DMS 273 treated with DMSO at 0.1 percent for 48 hours (cell line): ENCODE measurements at regions not wholly inside any gene's neighbourhood (a gene's known extent, or its start where the extent isn't known, plus 50 kb on each side); places are given as distances from the start of the nearest gene placed in this dataset.
"Not testable (repeated sequence)": the region's sequence is repeated elsewhere in the genome, so short reads cannot be mapped to it uniquely, and the experiment has no call there.

ENCODE experiments used
- DNase-seq: peaks from one replicate; lab custom pipeline; 2025; lab: John Stamatoyannopoulos, UW

DNA sequence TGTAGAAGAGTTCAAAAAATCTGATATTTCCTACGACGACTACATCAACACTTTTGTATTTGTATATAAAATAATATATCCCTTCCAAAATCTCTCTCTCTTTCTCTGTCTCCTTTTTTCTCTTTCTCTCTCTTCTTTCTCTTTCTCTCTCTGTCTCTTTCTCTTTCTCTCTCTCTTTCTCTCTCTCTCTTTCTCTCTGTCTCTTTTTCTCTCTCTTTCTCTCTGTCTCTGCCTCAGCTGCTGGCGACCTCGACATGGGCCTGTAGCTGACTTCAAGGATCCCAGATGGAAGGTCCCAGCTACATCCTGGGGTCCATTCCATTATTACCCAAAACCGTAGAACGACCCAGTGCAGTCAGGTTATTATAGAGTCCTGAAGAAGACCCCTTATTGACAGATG, 90.0 kb downstream of the CD24 start:
- DNase-seq: no peak

DNA sequence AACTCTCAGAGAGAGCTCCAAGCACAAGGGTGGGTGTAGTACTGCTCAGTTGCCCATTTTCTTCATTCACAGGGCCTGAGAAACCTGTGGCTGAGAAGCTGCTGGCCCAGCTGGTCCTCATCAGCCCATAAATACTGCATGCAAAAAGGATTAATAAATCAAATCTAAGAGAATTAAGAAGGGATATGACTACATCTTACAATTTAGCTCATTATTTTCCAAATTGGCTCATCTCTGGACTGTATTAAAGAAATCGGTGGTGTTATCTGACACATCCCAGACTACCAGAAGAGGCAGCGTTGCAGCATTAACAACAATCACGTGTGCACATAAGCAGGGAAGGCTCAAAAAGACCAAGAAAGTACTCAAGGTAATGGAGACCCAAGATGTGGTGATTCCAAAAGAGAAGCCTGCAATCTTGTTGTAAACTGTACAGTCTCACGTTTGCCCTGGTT, 90.7 kb downstream of the CD24 start:
- no peak for DNase-seq

- DNase-seq: no peak
Observed at GRCh38 chr6:106882601-106883518, 91.7 kb downstream of the CD24 start.

GRCh38 chr6:106882138-106882537, 92.4 kb downstream of the CD24 start:
- DNase-seq: no peak

- no peak for DNase-seq
Observed at GRCh38 chr6:106880952-106881351, 93.6 kb downstream of the CD24 start.

- DNase-seq: no peak
Observed at GRCh38 chr6:106875782-106876321, 98.7 kb downstream of the CD24 start.

GRCh38 chr6:106874481-106874880, 100.0 kb downstream of the CD24 start:
- DNase-seq: no peak

DNA sequence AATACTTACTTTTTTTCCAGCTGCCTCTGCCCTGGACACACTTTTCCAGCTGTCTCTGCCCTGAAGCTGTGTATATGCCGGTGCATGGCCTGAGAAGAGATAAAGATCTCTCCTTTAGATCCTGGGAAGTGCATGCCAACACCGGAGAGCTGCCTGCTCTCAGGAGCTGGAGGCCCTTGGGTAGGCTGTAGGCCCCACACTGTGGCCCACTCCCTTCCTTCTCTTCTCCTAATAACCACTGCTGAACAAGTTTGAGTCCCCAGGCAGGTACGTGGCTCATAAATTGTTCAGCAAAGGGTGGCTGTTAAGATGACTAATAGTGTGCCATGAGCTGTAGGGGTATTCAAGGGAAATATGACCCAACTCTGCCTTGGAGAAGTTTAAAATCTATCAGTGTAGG, 102.5 kb downstream of the CD24 start:
- DNase-seq: no peak

- no peak for DNase-seq
Observed at GRCh38 chr6:106870824-106871717, 103.5 kb downstream of the CD24 start.

GRCh38 chr6:106870069-106870468, 104.5 kb downstream of the CD24 start:
- DNase-seq: no peak

DNA sequence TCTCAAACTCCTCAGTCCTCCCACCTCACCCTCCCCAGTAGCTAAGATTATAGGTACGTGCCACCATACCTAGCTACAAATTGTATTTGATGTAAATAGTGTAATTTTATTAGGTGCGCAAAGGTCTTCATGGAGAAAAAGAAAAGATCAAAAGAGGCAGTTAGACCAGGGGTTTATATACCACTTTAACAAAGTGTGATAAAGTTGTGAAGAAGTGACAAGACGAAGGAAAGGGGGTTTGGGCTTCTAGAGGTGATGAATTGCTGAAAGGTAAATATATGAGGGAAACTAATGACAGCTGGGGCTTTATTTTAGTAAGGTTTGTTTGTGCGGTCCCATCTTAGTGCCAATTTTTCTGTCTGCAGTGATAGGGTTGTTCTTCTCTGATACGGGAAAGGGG, 105.3 kb downstream of the CD24 start:
- DNase-seq: no peak

DNA sequence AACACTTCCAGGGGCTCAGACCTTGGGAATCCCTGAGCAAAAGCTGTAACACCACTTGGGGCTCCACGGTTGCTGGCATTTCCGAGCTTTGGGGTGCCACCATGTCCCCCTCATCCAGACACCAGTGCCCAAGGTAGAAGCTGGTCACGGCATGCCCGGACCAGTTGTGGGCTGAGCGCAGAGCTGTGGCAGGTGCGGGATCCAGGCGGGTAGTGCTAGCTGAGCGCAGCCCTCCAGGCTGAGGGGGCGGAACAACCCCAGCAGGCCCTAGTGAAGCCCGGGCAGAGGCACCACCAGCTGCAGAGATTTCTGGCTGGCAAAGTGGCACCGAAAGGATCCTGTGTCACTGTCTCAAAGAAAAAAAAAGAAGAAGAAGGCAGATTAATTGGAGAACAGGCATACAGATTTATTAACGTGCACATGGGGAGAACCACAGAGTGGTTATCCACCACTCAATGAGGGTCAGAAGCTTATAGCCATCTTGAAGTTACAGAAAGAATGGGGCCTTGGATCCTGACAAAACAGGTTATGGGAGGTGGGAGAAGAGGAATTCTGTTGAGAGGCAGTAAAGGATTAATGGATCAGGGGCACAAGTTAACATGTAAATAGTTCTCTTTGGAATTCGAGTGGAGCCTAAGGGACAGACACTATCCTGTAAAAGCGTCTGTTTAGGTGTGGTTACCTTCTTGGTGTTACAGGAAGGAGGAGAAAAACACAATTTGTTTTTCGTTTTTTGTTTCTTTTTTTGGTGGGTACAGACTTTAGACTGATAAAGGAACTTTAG, 107.5 kb downstream of the CD24 start:
- DNase-seq: no peak

- DNase-seq: no peak
Observed at GRCh38 chr6:106862858-106863257, 111.7 kb downstream of the CD24 start.

DNA sequence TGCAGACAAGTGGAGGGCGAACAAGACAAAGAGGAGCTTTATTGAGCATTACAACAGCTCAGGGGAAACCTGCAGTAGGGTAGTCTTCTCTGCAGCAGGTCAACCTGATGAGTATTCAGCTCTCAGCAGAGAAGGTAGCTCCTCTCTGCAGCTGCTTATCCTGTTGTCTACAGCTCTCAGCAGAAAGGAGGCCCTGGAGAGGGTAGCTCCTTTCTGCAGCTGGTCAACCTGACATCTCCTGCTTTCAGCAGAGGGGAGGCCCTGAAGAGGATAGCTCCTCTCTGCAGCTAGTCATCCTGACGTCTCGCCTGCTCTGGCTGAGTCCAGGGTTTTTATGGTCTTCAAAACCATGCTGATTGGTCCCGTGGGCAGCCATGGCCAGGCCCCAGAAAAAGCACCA, 113.6 kb downstream of the CD24 start:
- DNase-seq: no peak

- no peak for DNase-seq
Observed at GRCh38 chr6:106858653-106859092, 115.9 kb downstream of the CD24 start.

DNA sequence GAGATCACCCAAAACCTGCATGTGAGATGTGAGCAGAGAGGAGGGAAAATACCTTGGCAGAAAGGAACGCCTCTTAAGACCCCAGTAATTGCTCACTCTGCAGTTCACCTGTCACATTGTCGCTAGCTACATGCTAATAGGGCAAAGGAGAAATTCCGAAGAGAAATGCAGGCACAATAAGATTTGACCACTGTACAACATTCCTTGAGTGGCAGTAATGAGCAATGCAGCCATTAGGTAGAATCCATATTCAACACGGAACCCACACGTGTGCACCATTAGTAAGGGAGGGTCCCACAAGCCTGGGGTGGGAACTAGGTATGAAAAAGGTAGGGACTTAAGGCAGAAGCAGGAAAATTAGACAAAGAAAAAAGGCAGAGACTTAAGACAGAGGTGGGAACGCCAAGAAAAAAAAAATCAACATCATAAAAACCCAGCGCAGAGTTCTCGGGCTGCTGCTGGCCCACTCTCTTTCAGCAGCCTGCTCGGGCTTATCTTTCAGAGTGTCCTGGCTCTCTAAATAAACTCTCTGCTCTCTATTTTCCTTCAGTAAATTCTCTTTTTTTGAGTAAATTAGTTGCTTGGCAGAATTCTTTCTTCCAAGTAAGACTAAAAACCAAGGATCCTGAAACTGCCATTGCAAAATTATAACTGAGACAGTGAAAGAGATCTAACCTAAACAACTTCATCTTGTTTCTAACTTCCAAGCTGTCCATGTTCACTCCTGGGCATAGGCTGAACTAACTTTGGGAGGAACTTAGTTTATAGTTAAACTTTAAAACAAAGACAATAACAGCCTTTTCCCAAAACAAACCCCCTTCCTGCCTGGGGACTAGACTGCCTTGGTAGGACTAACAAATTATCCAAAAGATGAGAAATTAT, 116.5 kb downstream of the CD24 start:
- DNase-seq: no peak

DNA sequence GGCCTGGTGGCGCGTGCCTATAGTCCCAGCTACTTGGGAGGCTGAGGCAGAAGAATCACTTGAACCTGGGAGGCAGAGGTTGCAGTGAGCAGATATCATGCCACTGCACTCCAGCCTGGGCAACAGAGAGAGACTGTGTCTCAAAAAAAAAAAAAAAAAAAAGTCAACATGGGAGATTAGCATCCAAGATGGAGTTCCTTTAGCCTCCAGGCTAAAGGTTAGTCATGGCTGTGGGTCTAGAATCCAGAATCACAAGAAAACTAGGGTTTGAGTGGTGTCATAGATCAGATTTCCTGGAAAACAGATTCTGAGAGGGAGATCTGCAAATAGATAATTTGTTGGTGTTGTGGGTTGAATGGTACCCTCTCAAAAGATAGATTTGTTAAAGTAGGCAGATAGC, 117.2 kb downstream of the CD24 start:
- not testable (repeated sequence) for DNase-seq

DNA sequence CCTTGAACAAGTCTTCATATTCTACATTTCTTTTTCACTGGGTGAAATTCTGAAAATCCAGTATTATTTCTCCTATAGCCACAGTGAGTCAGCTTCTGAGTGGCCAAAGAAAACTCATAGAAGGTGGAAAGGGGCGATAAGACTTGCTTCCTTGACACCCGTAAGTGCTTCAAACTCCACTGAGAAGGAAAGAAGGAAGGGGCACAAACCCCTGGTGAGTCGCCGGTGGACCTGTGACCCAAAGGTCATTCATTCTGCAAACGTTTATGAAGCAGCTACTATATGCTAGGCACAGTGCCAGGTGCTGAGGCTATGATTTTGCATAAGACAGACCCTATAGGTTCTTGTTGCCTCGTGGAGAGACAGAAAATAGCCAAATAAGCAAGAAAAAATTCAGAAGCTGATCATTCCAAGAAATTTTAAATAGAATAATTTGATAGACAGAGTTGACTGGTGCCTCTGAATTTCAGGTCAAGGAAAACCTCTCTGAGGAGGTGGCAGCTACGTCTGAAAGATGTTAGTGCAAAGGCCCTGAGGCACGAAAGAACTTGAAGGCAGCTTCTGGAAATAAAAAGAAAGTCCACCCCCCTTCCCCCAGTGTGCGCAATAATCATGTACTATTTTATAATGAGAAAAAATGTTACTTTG, 118.2 kb downstream of the CD24 start:
- no peak for DNase-seq

DNA sequence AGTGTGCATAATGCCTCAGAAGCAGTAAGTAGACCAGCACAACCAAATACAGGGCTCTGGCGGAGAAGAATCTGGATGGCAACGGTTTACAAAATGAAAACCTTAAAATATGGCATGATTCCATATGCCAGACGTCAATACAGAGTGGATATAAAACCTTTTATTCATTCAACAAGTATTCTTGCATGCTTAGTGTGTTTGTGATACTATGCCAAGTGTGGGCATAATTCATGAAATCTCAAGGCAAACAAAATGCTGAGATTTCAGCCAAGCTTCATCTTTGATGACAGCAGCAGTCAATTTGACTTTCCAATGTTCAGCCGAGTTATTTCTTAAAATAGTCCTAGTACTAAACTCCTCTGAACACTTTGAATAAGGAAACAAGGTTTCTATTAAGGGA, 119.4 kb downstream of the CD24 start:
- DNase-seq: no peak

DNA sequence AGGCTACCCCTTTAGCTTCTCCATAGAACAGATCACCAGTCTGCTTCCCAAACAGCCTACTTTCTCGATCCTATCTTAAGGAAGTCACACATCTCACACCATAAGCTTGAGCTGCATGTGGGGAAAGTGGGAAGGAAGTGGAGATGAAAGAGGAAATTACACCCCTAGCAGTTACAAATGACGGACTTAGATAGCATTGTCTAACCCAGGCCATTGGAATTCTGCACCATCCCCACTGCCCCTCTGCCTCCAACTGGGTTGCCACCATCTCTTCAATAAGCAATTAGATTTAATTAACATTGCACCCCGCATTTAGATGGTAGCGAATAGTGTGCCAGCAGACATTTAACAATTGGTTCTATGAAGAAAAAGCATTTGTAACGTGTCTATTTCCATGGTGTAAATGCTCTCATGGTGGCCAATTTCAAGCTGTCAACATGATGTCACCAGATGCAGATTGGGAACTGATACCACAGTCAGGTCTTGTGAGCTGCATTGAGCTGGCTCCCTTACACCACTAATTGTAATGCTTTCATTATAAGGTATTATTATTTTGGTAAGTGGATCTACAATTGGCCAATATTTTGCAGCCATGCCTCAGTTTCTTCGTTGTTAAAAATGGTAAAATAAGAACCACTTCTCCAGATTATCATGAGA, 124.7 kb downstream of the CD24 start:
- no peak for DNase-seq
